ENCODE measurements at regions not wholly inside any gene's neighbourhood (a gene's known extent, or its start where the extent isn't known, plus 50 kb on each side); places are given as distances from the start of the nearest gene placed in this dataset.
"Not testable (repeated sequence)": the region's sequence is repeated elsewhere in the genome, so short reads cannot be mapped to it uniquely, and the experiment has no call there.

DNA sequence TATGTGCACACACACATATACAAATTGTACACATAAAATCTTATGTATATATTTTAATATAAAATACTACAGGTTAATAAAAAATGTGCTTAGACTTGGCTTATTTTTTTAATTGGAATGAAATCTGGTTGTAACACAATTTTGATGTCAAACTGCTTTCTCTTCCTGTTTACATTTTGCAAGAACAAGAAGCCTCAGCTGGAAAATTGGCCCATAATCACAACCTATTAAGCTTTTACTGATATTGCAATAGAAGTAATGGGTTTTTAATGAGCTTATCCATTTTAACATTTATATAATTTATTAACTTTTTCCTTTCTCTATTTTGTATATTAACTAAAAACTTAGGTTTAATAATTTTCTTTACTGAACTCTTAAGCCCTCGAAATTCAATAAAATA lies 165.9 kb downstream of the PCDH10 start:
- Histone ChIP-seq H3K9me2 (ENCODE audit: insufficient read depth) (no peaks in the 10 kb centered on the region), H3K9ac (no peak overlapping the region), H3K4me1 (ENCODE audit: insufficient read depth) (no peaks in the 10 kb centered on the region), H2AFZ (no peak overlapping the region), H3K27ac (no peak overlapping the region), H3K27me3 (replicated peaks; ENCODE audit: insufficient read depth) (no peaks in the 10 kb centered on the region), H3K4me2 (ENCODE audit: unreplicated experiment) (no peak overlapping the region), H3K79me2 (ENCODE audit: insufficient read depth) (no peaks in the 10 kb centered on the region), H4K20me1 (ENCODE audit: insufficient read depth) (no peaks in the 10 kb centered on the region), H3F3A (ENCODE audit: insufficient read depth) (no peaks in the 10 kb centered on the region), H3K36me3 (ENCODE audit: low read depth) (no peaks in the 10 kb centered on the region), H3K9me3 (ENCODE audit: low read depth) (no peaks in the 10 kb centered on the region), H3K4me3 (no peak overlapping the region)
- TF ChIP-seq EZH2phosphoT487 (IDR thresholded peaks at IDR 0.05; ENCODE audit: insufficient read depth, low read depth) (no peak), EZH2 (IDR thresholded peaks at IDR 0.05; ENCODE audit: insufficient read depth, poor library complexity, severe bottlenecking) (no peak)
- WGBS, 2 experiments (ENCODE audit: low coverage in 1 of 2, low lambda C conversion rate in 2 of 2, missing lambda C conversion rate in 2 of 2) = 0 to 2% methylated on average over 1 of the region's 1 CpG
- in situ Hi-C loops (cut with MboI) = no loop called here
- no peak for DNase-seq

DNA sequence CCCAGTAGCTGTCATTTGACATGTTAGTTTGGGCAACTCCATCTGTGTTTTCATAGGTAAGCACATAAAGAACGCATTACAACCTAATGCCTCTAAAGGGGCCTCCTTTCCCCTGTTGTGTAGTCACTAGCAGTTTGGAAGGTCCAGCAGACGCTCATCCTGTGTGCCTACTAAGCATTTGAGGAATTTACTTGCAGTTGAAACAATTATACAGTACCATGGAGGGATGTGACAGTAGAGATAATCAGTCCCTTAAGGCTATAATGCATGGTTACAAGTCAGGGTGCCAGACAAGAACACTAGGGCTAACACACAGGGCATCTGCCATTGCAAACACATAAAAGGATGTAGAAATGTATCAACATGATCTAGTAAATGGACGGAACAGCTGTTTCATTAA lies 138.3 kb downstream of the PCDH10 start:
- Histone ChIP-seq H3K4me1 (ENCODE audit: insufficient read depth) (no peaks in the 10 kb centered on the region), H3K27me3 (replicated peaks; ENCODE audit: insufficient read depth) (no peaks in the 10 kb centered on the region), H3K36me3 (ENCODE audit: low read depth) (no peaks in the 10 kb centered on the region), H3K9ac (no peak overlapping the region), H3K9me3 (ENCODE audit: low read depth) (no peaks in the 10 kb centered on the region), H3K4me2 (ENCODE audit: unreplicated experiment) (no peak overlapping the region), H3K4me3 (no peak overlapping the region), H3K79me2 (ENCODE audit: insufficient read depth) (no peaks in the 10 kb centered on the region), H3K9me2 (ENCODE audit: insufficient read depth) (no peaks in the 10 kb centered on the region), H3K27ac (no peak overlapping the region), H3F3A (ENCODE audit: insufficient read depth) (no peaks in the 10 kb centered on the region), H2AFZ (no peak overlapping the region), H4K20me1 (ENCODE audit: insufficient read depth) (no peaks in the 10 kb centered on the region)
- in situ Hi-C loops (cut with MboI) = no loop called here
- 7 to 13% methylated on average over 3 of the region's 3 CpGs for WGBS, 2 experiments (ENCODE audit: low coverage in 1 of 2, low lambda C conversion rate in 2 of 2, missing lambda C conversion rate in 2 of 2)
- TF ChIP-seq EZH2 (IDR thresholded peaks at IDR 0.05; ENCODE audit: insufficient read depth, poor library complexity, severe bottlenecking) (no peak), EZH2phosphoT487 (IDR thresholded peaks at IDR 0.05; ENCODE audit: insufficient read depth, low read depth) (no peak)
- no peak for DNase-seq

DNA sequence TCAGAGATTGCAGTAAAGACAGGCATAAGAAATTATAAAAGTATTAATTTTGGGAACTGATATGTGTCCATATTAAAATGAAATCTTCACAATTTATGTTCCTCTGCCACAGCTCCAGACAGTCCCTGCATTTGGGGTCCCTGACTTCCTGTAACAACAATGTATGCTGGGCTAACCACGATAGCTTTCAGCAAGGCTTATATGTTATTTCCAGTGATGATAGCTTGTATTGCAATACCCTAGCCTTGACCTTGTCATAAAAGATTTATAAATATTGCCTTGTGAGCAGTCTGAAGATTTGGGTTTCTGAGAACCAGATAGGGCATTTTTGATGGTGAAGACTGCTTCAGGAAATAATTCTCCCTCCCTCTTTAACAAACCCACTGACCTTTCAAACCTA lies 129.5 kb downstream of the PCDH10 start:
- H3K27ac ChIP-seq = no peak overlapping the region
- no peaks in the 10 kb centered on the region for H3K36me3 ChIP-seq (ENCODE audit: low read depth)
- no peaks in the 10 kb centered on the region for H3K9me2 ChIP-seq (ENCODE audit: insufficient read depth)
- H3K79me2 ChIP-seq (ENCODE audit: insufficient read depth) = no peaks in the 10 kb centered on the region
- no peak for DNase-seq
- no peak for TF ChIP-seq EZH2 (IDR thresholded peaks at IDR 0.05; ENCODE audit: insufficient read depth, poor library complexity, severe bottlenecking)
- no peak for TF ChIP-seq EZH2phosphoT487 (IDR thresholded peaks at IDR 0.05; ENCODE audit: insufficient read depth, low read depth)
- no peaks in the 10 kb centered on the region for H4K20me1 ChIP-seq (ENCODE audit: insufficient read depth)
- WGBS, 2 experiments (ENCODE audit: low coverage in 1 of 2, low lambda C conversion rate in 2 of 2, missing lambda C conversion rate in 2 of 2) = 19 to 23% methylated on average over 1 of the region's 1 CpG
- H3K9ac ChIP-seq = no peak overlapping the region
- H3K4me2 ChIP-seq (ENCODE audit: unreplicated experiment) = no peak overlapping the region
- in situ Hi-C loops (cut with MboI) = no loop called here
- no peak overlapping the region for H3K4me3 ChIP-seq
- H3F3A ChIP-seq (ENCODE audit: insufficient read depth) = no peaks in the 10 kb centered on the region
- H3K27me3 ChIP-seq (replicated peaks; ENCODE audit: insufficient read depth) = no peaks in the 10 kb centered on the region
- H2AFZ ChIP-seq = no peak overlapping the region
- no peaks in the 10 kb centered on the region for H3K9me3 ChIP-seq (ENCODE audit: low read depth)
- no peaks in the 10 kb centered on the region for H3K4me1 ChIP-seq (ENCODE audit: insufficient read depth)

DNA sequence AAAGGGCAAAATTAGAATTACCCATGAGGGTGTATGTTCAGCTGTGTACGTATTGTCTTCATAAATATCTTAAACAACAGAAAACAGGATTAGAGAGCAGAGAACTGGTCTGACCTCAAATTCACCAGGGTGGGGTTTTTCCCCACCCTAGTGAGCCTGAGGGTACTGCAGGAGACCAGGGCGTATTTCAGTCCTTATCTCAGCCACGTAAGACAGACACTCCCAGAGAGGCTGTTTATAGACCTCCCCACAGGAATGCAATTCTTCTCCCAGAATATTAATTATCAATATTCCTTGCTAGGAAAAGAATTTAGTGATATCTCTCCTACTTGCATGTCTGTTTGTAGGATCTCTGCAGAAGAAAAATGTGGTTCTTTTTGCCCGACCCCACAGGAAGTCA lies 128.8 kb downstream of the PCDH10 start:
- 31 to 33% methylated on average over 4 of the region's 4 CpGs for WGBS, 2 experiments (ENCODE audit: low coverage in 1 of 2, low lambda C conversion rate in 2 of 2, missing lambda C conversion rate in 2 of 2)
- H3F3A ChIP-seq (ENCODE audit: insufficient read depth); H3K79me2 ChIP-seq (ENCODE audit: insufficient read depth); H3K27me3 ChIP-seq (replicated peaks; ENCODE audit: insufficient read depth); H2AFZ ChIP-seq; H3K9me2 ChIP-seq (ENCODE audit: insufficient read depth); DNase-seq; H3K4me3 ChIP-seq; H4K20me1 ChIP-seq (ENCODE audit: insufficient read depth); H3K4me1 ChIP-seq (ENCODE audit: insufficient read depth); H3K9me3 ChIP-seq (ENCODE audit: low read depth); H3K9ac ChIP-seq; H3K36me3 ChIP-seq (ENCODE audit: low read depth); in situ Hi-C loops (cut with MboI); H3K4me2 ChIP-seq (ENCODE audit: unreplicated experiment); H3K27ac ChIP-seq: not testable (repeated sequence)

DNA sequence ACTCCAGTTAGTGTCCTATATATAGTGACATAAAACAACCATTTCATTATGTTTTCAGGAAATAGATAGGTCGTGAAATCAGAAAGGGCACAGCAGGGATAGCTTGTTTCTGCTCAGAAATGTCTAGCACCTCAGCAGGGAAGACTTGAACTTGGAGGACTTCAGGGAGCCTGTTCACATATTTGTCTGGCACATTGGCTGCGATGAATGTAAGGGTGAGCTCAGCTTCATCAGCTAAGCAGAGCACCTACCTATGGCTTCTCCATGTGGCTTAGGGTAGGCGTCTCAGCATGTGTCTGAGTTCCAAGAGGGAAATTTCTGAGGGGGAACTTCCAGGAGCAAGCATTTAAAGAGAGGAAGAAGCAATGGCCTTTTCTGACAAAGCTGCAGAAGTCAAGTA lies 126.2 kb downstream of the PCDH10 start:
- TF ChIP-seq EZH2 (IDR thresholded peaks at IDR 0.05; ENCODE audit: insufficient read depth, poor library complexity, severe bottlenecking) = no peak
- no peak for TF ChIP-seq EZH2phosphoT487 (IDR thresholded peaks at IDR 0.05; ENCODE audit: insufficient read depth, low read depth)
- H3K36me3 ChIP-seq (ENCODE audit: low read depth) = no peaks in the 10 kb centered on the region
- 18 to 31% methylated on average over 3 of the region's 3 CpGs for WGBS, 2 experiments (ENCODE audit: low coverage in 1 of 2, low lambda C conversion rate in 2 of 2, missing lambda C conversion rate in 2 of 2)

More for the DNA sequence above, 126.2 kb downstream of the PCDH10 start:
- in situ Hi-C loops (cut with MboI) = no loop called here
- H2AFZ ChIP-seq = no peak overlapping the region
- no peaks in the 10 kb centered on the region for H3K4me1 ChIP-seq (ENCODE audit: insufficient read depth)
- no peaks in the 10 kb centered on the region for H3F3A ChIP-seq (ENCODE audit: insufficient read depth)
- H3K9me3 ChIP-seq (ENCODE audit: low read depth) = no peaks in the 10 kb centered on the region
- no peaks in the 10 kb centered on the region for H3K79me2 ChIP-seq (ENCODE audit: insufficient read depth)
- no peaks in the 10 kb centered on the region for H3K9me2 ChIP-seq (ENCODE audit: insufficient read depth)
- H3K9ac ChIP-seq = no peak overlapping the region
- H3K27ac ChIP-seq = no peak overlapping the region
- no peaks in the 10 kb centered on the region for H3K27me3 ChIP-seq (replicated peaks; ENCODE audit: insufficient read depth)
- no peaks in the 10 kb centered on the region for H4K20me1 ChIP-seq (ENCODE audit: insufficient read depth)
- H3K4me2 ChIP-seq (ENCODE audit: unreplicated experiment) = no peak overlapping the region
- DNase-seq = no peak
- no peak overlapping the region for H3K4me3 ChIP-seq

Data from GM23248 (cell line).